ENCODE measurements at regions not wholly inside any gene's neighbourhood (a gene's known extent, or its start where the extent isn't known, plus 50 kb on each side); places are given as distances from the start of the nearest gene placed in this dataset.
"Not testable (repeated sequence)": the region's sequence is repeated elsewhere in the genome, so short reads cannot be mapped to it uniquely, and the experiment has no call there.

- not testable (repeated sequence) for DNase-seq; H3K36me3 ChIP-seq (replicated peaks; ENCODE audit: control insufficient read depth, insufficient read depth, low read length); H3K4me3 ChIP-seq (ENCODE audit: insufficient read depth, low read depth, low read length); H3K27me3 ChIP-seq (ENCODE audit: control insufficient read depth, insufficient read depth, low read length)
These were observed 91.7 kb upstream of the MRI1 start for GRCh38 chr19:13672480-13673175.

GRCh38 chr19:13670846-13671245, 93.5 kb upstream of the MRI1 start:
- Histone ChIP-seq H3K4me3 (ENCODE audit: insufficient read depth, low read depth, low read length) (no peak overlapping the region), H3K27me3 (ENCODE audit: control insufficient read depth, insufficient read depth, low read length) (no peaks in the 10 kb centered on the region), H3K36me3 (replicated peaks; ENCODE audit: control insufficient read depth, insufficient read depth, low read length) (no peaks in the 10 kb centered on the region)
- DNase-seq: no peak

- Histone ChIP-seq H3K27me3 (ENCODE audit: control insufficient read depth, insufficient read depth, low read length) (no peaks in the 10 kb centered on the region), H3K36me3 (replicated peaks; ENCODE audit: control insufficient read depth, insufficient read depth, low read length) (no peaks in the 10 kb centered on the region), H3K4me3 (ENCODE audit: insufficient read depth, low read depth, low read length) (no peak overlapping the region)
- no peak for DNase-seq
These were observed 94.5 kb upstream of the MRI1 start for GRCh38 chr19:13669780-13670355.

GRCh38 chr19:13668964-13669363, 95.4 kb upstream of the MRI1 start:
- Histone ChIP-seq H3K4me3 (ENCODE audit: insufficient read depth, low read depth, low read length) (no peak overlapping the region), H3K36me3 (replicated peaks; ENCODE audit: control insufficient read depth, insufficient read depth, low read length) (no peaks in the 10 kb centered on the region), H3K27me3 (ENCODE audit: control insufficient read depth, insufficient read depth, low read length) (no peaks in the 10 kb centered on the region)
- DNase-seq: no peak

GRCh38 chr19:13666165-13666564, 98.2 kb upstream of the MRI1 start:
- no peaks in the 10 kb centered on the region for H3K27me3 ChIP-seq (ENCODE audit: control insufficient read depth, insufficient read depth, low read length)
- no peak overlapping the region for H3K4me3 ChIP-seq (ENCODE audit: insufficient read depth, low read depth, low read length)
- H3K36me3 ChIP-seq (replicated peaks; ENCODE audit: control insufficient read depth, insufficient read depth, low read length): no peaks in the 10 kb centered on the region
- no peak for DNase-seq

GRCh38 chr19:13665125-13665905, 99.0 kb upstream of the MRI1 start:
- no peak for DNase-seq
- Histone ChIP-seq H3K4me3 (ENCODE audit: insufficient read depth, low read depth, low read length) (no peak overlapping the region), H3K36me3 (replicated peaks; ENCODE audit: control insufficient read depth, insufficient read depth, low read length) (no peaks in the 10 kb centered on the region), H3K27me3 (ENCODE audit: control insufficient read depth, insufficient read depth, low read length) (no peaks in the 10 kb centered on the region)

- H3K4me3 ChIP-seq (ENCODE audit: insufficient read depth, low read depth, low read length): no peak overlapping the region
- DNase-seq: peak; percentile 24
- H3K36me3 ChIP-seq (replicated peaks; ENCODE audit: control insufficient read depth, insufficient read depth, low read length): no peaks in the 10 kb centered on the region
- H3K27me3 ChIP-seq (ENCODE audit: control insufficient read depth, insufficient read depth, low read length): no peaks in the 10 kb centered on the region
These were observed 111.3 kb upstream of the MRI1 start for GRCh38 chr19:13652810-13653590.

GRCh38 chr19:13646758-13647157, 117.6 kb upstream of the MRI1 start:
- Histone ChIP-seq H3K4me3 (ENCODE audit: insufficient read depth, low read depth, low read length) (no peak overlapping the region), H3K27me3 (ENCODE audit: control insufficient read depth, insufficient read depth, low read length) (no peaks in the 10 kb centered on the region), H3K36me3 (replicated peaks; ENCODE audit: control insufficient read depth, insufficient read depth, low read length) (no peaks in the 10 kb centered on the region)
- no peak for DNase-seq

GRCh38 chr19:13644645-13645044, 119.7 kb upstream of the MRI1 start:
- no peak overlapping the region for H3K4me3 ChIP-seq (ENCODE audit: insufficient read depth, low read depth, low read length)
- no peaks in the 10 kb centered on the region for H3K27me3 ChIP-seq (ENCODE audit: control insufficient read depth, insufficient read depth, low read length)
- no peaks in the 10 kb centered on the region for H3K36me3 ChIP-seq (replicated peaks; ENCODE audit: control insufficient read depth, insufficient read depth, low read length)
- DNase-seq: no peak

GRCh38 chr19:13640611-13641010, 123.7 kb upstream of the MRI1 start:
- Histone ChIP-seq H3K27me3 (ENCODE audit: control insufficient read depth, insufficient read depth, low read length) (no peaks in the 10 kb centered on the region), H3K4me3 (ENCODE audit: insufficient read depth, low read depth, low read length) (no peak overlapping the region), H3K36me3 (replicated peaks; ENCODE audit: control insufficient read depth, insufficient read depth, low read length) (no peaks in the 10 kb centered on the region)

GRCh38 chr19:13639342-13639929, 124.9 kb upstream of the MRI1 start:
- H3K36me3 ChIP-seq (replicated peaks; ENCODE audit: control insufficient read depth, insufficient read depth, low read length): no peaks in the 10 kb centered on the region
- DNase-seq: no peak
- H3K4me3 ChIP-seq (ENCODE audit: insufficient read depth, low read depth, low read length): no peak overlapping the region
- no peaks in the 10 kb centered on the region for H3K27me3 ChIP-seq (ENCODE audit: control insufficient read depth, insufficient read depth, low read length)

More at GRCh38 chr19:13640611-13641010, 123.7 kb upstream of the MRI1 start:
- DNase-seq: no peak

- no peaks in the 10 kb centered on the region for H3K36me3 ChIP-seq (replicated peaks; ENCODE audit: control insufficient read depth, insufficient read depth, low read length)
- no peak for DNase-seq
These were observed 126.7 kb upstream of the MRI1 start for GRCh38 chr19:13637664-13638063.

GRCh38 chr19:13634658-13635057, 128.4 kb upstream of the CACNA1A start:
- no peaks in the 10 kb centered on the region for H3K36me3 ChIP-seq (replicated peaks; ENCODE audit: control insufficient read depth, insufficient read depth, low read length)
- H3K4me3 ChIP-seq (ENCODE audit: insufficient read depth, low read depth, low read length): no peak overlapping the region
- no peaks in the 10 kb centered on the region for H3K27me3 ChIP-seq (ENCODE audit: control insufficient read depth, insufficient read depth, low read length)
- no peak for DNase-seq

More at GRCh38 chr19:13637664-13638063, 126.7 kb upstream of the MRI1 start:
- Histone ChIP-seq H3K4me3 (ENCODE audit: insufficient read depth, low read depth, low read length) (no peak overlapping the region), H3K27me3 (ENCODE audit: control insufficient read depth, insufficient read depth, low read length) (no peaks in the 10 kb centered on the region)

GRCh38 chr19:13633522-13633922, 127.2 kb upstream of the CACNA1A start:
- Histone ChIP-seq H3K27me3 (ENCODE audit: control insufficient read depth, insufficient read depth, low read length) (no peaks in the 10 kb centered on the region), H3K36me3 (replicated peaks; ENCODE audit: control insufficient read depth, insufficient read depth, low read length) (no peaks in the 10 kb centered on the region), H3K4me3 (ENCODE audit: insufficient read depth, low read depth, low read length) (no peak overlapping the region)
- DNase-seq: no peak
